Astrocyte of the spinal cord (primary cell): ENCODE measurements at regions not wholly inside any gene's neighbourhood (a gene's known extent, or its start where the extent isn't known, plus 50 kb on each side); places are given as distances from the start of the nearest gene placed in this dataset.

Experiments
- DNase-seq: peaks from one replicate; pipeline ENCODE4 v3.0.0; 2011; ENCODE audit warnings: low read depth, low spot score
- H3K4me3 ChIP-seq: 2 replicates; pipeline ENCODE4 v1.5.1; 2011; ENCODE audit warnings: low read depth, mild to moderate bottlenecking, low read length, moderate library complexity
- in situ Hi-C: cut with HindIII; loops from 2 replicates; pipeline ENCODE4 v1.10.0; 2017; ENCODE audit warnings: low sequenced_read_pairs
- TF ChIP-seq, protein P1 (sequence below): IDR thresholded peaks from 2 replicates; pipeline ENCODE4 v1.5.1; 2012; ENCODE audit warnings: low read depth, mild to moderate bottlenecking, low read length, inconsistent platforms

DNA sequence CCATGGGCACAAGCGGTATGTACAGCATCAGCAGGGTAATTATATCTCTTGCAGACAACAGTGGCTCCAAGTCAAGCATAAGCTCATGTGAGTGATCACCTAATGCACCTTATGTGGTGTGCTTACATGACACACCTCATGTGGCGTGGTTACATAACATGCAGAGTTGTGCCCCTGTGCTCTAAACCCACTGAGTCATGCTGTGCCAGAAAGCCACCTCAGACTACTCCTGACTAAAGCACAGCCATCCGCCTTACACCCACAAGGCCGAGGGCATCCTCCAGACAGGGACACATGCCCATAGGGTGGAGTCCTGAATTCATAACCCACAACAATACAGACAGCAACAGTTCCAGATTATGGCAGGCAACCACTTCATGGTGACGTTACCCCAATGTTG, 163.7 kb upstream of the SLC30A5 start:
- no peak overlapping the region for H3K4me3 ChIP-seq
- DNase-seq: no peak
- TF ChIP-seq, protein P1, sequence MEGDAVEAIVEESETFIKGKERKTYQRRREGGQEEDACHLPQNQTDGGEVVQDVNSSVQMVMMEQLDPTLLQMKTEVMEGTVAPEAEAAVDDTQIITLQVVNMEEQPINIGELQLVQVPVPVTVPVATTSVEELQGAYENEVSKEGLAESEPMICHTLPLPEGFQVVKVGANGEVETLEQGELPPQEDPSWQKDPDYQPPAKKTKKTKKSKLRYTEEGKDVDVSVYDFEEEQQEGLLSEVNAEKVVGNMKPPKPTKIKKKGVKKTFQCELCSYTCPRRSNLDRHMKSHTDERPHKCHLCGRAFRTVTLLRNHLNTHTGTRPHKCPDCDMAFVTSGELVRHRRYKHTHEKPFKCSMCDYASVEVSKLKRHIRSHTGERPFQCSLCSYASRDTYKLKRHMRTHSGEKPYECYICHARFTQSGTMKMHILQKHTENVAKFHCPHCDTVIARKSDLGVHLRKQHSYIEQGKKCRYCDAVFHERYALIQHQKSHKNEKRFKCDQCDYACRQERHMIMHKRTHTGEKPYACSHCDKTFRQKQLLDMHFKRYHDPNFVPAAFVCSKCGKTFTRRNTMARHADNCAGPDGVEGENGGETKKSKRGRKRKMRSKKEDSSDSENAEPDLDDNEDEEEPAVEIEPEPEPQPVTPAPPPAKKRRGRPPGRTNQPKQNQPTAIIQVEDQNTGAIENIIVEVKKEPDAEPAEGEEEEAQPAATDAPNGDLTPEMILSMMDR: no peak
- in situ Hi-C loops: no loop called here

DNA sequence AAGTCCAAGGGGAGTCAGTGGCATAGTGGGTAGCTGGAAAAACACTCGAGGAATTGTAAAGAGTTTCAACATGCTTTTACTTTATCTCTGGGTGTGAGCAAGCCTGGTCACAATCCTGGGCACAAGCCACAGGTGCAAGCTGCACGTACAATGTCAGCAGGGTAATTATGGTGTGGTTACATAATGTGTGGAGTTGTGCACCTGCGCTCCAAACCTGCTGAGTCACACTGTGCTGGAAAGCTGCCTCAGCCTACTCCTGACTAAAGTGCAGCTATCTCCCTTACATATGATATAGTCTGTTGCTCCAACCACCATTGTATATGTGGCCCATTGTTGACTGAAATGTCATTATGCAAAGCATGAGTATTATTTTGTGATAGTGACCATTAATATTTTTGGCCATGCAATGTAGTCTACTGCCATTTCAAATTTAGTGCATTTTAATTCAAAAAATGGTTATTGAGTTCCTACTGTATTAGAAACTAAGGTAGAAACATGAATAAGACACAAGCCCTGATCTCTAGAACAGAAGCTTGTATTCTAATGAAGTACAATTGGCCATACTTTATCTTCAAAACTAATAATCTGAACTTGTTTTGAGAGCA, 160.9 kb upstream of the SLC30A5 start:
- no peak for DNase-seq
- TF ChIP-seq, protein P1: no peak
- in situ Hi-C loops: no loop called here
- no peak overlapping the region for H3K4me3 ChIP-seq

DNA sequence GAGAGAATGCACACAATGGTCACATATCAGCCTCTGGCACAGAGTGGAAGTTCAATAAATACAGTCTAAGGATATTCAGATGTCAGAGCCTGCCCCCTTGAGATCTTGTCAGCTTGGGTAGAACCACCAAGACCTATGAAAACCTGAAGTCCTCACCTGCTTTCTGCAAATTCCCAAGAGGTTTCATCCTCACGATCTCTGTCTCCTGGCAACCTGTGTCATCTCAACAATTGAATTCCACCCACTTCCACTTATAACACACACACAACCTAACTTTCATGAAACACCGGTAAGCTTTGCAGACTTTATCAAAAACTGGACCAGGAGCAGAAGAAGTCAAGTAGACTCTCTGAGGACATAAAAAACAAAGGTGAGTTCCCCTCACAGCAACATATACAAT, 151.6 kb upstream of the SLC30A5 start:
- in situ Hi-C loops: no loop called here
- no peak overlapping the region for H3K4me3 ChIP-seq
- TF ChIP-seq, protein P1: no peak
- no peak for DNase-seq

DNA sequence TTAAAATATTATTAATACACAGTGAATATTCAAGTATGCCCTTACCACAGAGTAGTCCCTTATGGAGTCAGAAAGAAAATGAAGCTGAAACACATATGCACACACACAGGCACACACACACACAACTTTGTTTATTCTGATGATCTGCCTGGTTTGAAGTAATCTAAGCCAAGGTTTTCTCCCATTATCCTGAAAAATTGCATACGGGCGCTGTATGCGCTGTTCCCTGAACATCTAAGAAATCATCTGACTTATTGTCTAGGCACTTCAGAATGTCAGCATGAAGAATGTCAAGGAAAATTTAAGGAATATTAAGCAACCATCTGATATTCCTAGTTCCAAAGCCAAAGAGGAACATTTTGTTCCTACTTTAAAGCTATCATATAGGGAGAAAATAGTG, 147.1 kb upstream of the SLC30A5 start:
- no peak overlapping the region for H3K4me3 ChIP-seq
- TF ChIP-seq, protein P1: no peak
- in situ Hi-C loops: no loop called here
- no peak for DNase-seq

DNA sequence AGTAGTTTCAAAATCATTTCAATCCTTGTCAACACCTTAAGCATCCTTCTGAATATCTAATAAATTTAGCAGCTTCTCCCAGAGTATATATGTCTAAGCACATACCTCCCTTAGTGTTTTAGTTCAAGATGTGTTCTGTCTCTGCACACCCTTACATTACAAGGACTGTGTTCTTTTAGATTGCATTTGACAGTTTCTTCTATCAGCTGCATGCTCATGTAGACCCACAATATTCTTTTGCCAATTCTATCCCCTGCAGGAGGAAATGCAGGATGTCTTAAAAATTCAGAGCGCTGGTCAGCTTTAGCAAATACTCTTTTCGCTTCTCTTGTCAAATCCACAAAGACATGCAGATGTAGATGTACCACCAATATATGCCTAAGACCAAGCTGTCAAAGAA, 145.8 kb upstream of the SLC30A5 start:
- in situ Hi-C loops: no loop called here
- no peak for DNase-seq
- TF ChIP-seq, protein P1: no peak
- no peak overlapping the region for H3K4me3 ChIP-seq

DNA sequence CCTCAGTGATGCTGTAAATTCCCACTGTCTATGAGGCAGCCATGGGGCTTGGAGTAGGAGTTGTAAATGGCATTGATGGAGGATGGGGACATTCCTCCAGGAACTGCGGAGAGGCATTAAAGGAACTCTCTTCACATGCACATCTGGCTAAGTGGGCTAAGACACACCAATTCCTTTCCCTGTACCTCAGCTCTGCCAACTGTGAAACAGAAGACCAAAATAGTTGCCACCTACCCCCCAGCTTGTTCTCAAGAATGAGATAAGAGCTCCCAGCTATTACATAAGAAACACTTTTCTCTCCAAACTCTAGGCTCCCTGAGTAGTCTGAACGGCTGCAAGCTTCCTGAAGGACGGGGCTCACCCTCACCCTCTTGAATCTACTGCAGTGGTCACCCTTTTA, 144.6 kb upstream of the SLC30A5 start:
- no peak for DNase-seq
- in situ Hi-C loops: no loop called here
- TF ChIP-seq, protein P1: no peak
- no peak overlapping the region for H3K4me3 ChIP-seq

DNA sequence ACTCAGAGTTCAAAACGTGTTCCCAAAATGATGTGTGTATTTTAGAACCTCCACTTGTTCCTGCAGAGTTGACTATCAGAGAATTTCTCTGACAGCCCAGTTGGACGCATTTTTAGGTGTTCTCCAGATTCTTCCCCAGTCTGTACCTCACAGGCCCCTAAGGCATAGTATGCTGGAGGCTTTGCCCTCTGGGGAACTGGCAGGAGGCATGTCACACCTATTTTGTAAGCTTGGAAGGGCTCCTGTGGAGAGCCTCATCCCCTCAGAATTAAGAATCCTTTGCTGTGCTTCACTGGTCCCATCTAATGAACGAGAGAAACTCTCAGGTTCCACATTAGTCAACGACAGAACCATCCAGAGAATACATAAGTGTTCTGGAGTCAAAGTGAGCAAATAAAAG, 144.1 kb upstream of the SLC30A5 start:
- DNase-seq: no peak
- TF ChIP-seq, protein P1: no peak
- in situ Hi-C loops: no loop called here
- H3K4me3 ChIP-seq: no peak overlapping the region
